ENCODE measurements at regions not wholly inside any gene's neighbourhood (a gene's known extent, or its start where the extent isn't known, plus 50 kb on each side); places are given as distances from the start of the nearest gene placed in this dataset.

DNA sequence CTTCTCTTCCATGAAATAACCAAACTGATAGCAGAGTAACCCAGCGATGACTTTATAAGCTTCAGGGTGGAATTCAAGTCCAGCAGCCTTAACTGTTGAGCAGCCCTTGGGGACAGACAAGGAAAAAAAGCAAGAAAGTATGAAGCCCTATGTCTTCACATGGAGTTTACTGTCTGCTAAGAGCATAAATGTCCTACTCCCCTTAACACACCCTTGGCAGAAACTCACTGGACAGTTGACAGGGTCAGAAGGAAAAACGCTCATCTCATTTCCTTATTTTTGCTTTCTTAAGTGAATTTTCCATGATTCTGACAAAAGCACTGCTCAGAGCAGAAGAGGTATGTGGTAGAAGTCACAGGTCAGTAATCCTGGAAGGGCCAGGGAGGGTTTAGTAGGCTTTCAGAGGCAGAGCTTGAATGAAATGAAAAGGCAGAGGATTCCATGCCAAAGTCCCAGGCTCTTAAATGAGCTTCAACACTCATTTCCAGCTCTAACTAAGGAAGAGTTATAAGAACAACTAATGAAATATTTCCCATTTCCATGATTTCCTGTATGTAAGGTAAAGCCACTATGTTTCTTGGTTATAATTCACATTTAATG lies 683.3 kb upstream of the KLHL29 start:
- Histone ChIP-seq H3K4me1 (no peaks in the 10 kb centered on the region), H3K4me3 (ENCODE audit: low read depth, low read length) (no peak overlapping the region), H3K27me3 (replicated peaks; ENCODE audit: control insufficient read depth, insufficient read depth, low read length) (no peaks in the 10 kb centered on the region; the same call in 1 of the 2 replicates), H3K36me3 (ENCODE audit: control insufficient read depth, insufficient read depth, low read length) (no peaks in the 10 kb centered on the region), H3K9me3 (no peaks in the 10 kb centered on the region)
- Mint-ChIP-seq H3K27me3 (ENCODE audit: insufficient read depth, unreplicated experiment) (no peaks in the 10 kb centered on the region), H3K4me1 (ENCODE audit: low read depth, unreplicated experiment) (no peaks in the 10 kb centered on the region), H3K36me3 (ENCODE audit: insufficient read depth, unreplicated experiment) (no peaks in the 10 kb centered on the region), H3K4me3 (ENCODE audit: unreplicated experiment) (no peak overlapping the region), H3K9me3 (ENCODE audit: unreplicated experiment) (no peaks in the 10 kb centered on the region), H3K27ac (ENCODE audit: unreplicated experiment) (no peak overlapping the region)
- TF ChIP-seq, protein P1, sequence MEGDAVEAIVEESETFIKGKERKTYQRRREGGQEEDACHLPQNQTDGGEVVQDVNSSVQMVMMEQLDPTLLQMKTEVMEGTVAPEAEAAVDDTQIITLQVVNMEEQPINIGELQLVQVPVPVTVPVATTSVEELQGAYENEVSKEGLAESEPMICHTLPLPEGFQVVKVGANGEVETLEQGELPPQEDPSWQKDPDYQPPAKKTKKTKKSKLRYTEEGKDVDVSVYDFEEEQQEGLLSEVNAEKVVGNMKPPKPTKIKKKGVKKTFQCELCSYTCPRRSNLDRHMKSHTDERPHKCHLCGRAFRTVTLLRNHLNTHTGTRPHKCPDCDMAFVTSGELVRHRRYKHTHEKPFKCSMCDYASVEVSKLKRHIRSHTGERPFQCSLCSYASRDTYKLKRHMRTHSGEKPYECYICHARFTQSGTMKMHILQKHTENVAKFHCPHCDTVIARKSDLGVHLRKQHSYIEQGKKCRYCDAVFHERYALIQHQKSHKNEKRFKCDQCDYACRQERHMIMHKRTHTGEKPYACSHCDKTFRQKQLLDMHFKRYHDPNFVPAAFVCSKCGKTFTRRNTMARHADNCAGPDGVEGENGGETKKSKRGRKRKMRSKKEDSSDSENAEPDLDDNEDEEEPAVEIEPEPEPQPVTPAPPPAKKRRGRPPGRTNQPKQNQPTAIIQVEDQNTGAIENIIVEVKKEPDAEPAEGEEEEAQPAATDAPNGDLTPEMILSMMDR (IDR thresholded peaks at IDR 0.05; ENCODE audit: insufficient read depth in 1 of 2, low read depth in 1 of 2, low read length in 1 of 2, severe bottlenecking in 1 of 2, unreplicated experiment in 1 of 2) = no peak
- ChIA-PET POLR2A (no interaction called here), CTCF (no interaction called here)
- intact Hi-C loops (cut with micrococcal nuclease; ENCODE audit: unreplicated experiment) = no loop called here
- no TSS peak for BruUV-seq (replicated peaks)
- no peak for DNase-seq

DNA sequence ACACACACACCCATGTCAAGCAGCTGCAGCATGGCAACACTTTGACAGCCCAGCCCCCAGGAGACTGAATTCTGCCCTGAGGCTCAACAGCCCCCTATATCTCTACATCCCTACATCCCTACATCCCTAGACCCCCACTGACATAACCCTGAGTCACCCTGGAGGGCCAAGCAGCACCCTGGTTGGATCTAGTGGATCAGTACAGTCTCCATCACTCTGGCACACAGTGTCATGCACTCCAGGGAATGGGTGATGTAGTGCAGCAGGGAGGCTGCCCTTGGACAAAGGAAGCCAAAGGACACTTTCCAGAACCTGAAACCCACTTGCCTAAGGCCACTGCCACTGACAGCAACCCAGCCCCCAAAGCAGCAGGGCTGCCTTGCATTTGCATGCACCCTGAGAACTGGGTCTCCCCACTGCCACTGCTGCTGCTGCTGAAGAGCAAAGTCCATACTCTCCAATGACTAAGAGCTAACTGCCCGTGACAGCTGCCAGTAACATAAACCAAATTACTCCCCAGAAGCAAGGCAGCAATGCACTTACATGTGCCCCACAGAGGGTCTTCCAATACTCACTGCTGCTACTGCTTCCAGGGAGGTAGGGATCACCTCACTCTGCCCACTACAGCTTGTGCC lies 681.6 kb upstream of the KLHL29 start:
- intact Hi-C loops (cut with micrococcal nuclease; ENCODE audit: unreplicated experiment) = no loop called here
- DNase-seq = no peak
- Histone ChIP-seq H3K36me3 (ENCODE audit: control insufficient read depth, insufficient read depth, low read length) (no peaks in the 10 kb centered on the region), H3K4me3 (ENCODE audit: low read depth, low read length) (no peak overlapping the region), H3K4me1 (no peaks in the 10 kb centered on the region), H3K27me3 (replicated peaks; ENCODE audit: control insufficient read depth, insufficient read depth, low read length) (no peaks in the 10 kb centered on the region; the same call in 1 of the 2 replicates), H3K9me3 (no peaks in the 10 kb centered on the region)
- TF ChIP-seq, protein P1 (IDR thresholded peaks at IDR 0.05; ENCODE audit: insufficient read depth in 1 of 2, low read depth in 1 of 2, low read length in 1 of 2, severe bottlenecking in 1 of 2, unreplicated experiment in 1 of 2) = no peak
- Mint-ChIP-seq H3K27ac (ENCODE audit: unreplicated experiment) (no peak overlapping the region), H3K36me3 (ENCODE audit: insufficient read depth, unreplicated experiment) (no peaks in the 10 kb centered on the region), H3K27me3 (ENCODE audit: insufficient read depth, unreplicated experiment) (peaks cover 6% of the 10 kb centered on the region), H3K4me1 (ENCODE audit: low read depth, unreplicated experiment) (no peaks in the 10 kb centered on the region), H3K9me3 (ENCODE audit: unreplicated experiment) (no peaks in the 10 kb centered on the region), H3K4me3 (ENCODE audit: unreplicated experiment) (no peak overlapping the region)
- BruUV-seq (replicated peaks) = no TSS peak
- ChIA-PET POLR2A (no interaction called here), CTCF (no interaction called here)

DNA sequence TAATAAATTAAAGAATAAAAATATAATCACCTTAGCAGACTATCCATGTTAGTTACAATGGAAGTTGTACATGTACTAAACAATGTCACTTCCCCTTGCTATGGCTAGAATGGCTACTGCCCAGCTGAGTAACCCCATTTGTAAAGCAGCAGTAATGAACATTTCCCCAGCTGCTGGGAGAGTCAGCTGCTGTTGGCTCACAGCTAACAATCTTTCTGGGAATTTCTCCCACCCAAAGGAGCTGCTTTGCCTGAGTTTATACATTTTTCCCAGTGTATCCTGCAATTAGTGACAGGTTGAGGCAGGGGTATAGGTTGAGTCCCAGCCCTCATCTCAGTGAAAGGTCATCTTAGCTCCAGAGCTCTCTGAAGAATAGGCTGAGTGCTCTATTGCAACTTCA lies 665.6 kb upstream of the KLHL29 start:
- Mint-ChIP-seq H3K36me3 (ENCODE audit: insufficient read depth, unreplicated experiment) (no peaks in the 10 kb centered on the region), H3K27ac (ENCODE audit: unreplicated experiment) (no peak overlapping the region), H3K9me3 (ENCODE audit: unreplicated experiment) (peaks cover under 1% of the 10 kb centered on the region), H3K27me3 (ENCODE audit: insufficient read depth, unreplicated experiment) (no peaks in the 10 kb centered on the region), H3K4me1 (ENCODE audit: low read depth, unreplicated experiment) (no peaks in the 10 kb centered on the region), H3K4me3 (ENCODE audit: unreplicated experiment) (no peak overlapping the region)
- H3K4me1 ChIP-seq = no peaks in the 10 kb centered on the region
- TF ChIP-seq, protein P1 (IDR thresholded peaks at IDR 0.05; ENCODE audit: insufficient read depth in 1 of 2, low read depth in 1 of 2, low read length in 1 of 2, severe bottlenecking in 1 of 2, unreplicated experiment in 1 of 2) = no peak
- no peak for DNase-seq
- intact Hi-C loops (cut with micrococcal nuclease; ENCODE audit: unreplicated experiment) = no loop called here
- ChIA-PET POLR2A (no interaction called here), CTCF (no interaction called here)
- no peak overlapping the region for H3K4me3 ChIP-seq (ENCODE audit: low read depth, low read length)
- H3K9me3 ChIP-seq = no peaks in the 10 kb centered on the region
- H3K36me3 ChIP-seq (ENCODE audit: control insufficient read depth, insufficient read depth, low read length) = no peaks in the 10 kb centered on the region
- H3K27me3 ChIP-seq (replicated peaks; ENCODE audit: control insufficient read depth, insufficient read depth, low read length) = no peaks in the 10 kb centered on the region
- BruUV-seq (replicated peaks) = no TSS peak

All from Caco-2 (cell line).